Trophoblast cell (in vitro differentiated cells and primary cell): ENCODE measurements at regions not wholly inside any gene's neighbourhood (a gene's known extent, or its start where the extent isn't known, plus 50 kb on each side); places are given as distances from the start of the nearest gene placed in this dataset.

ENCODE experiments used
- DNase-seq, 2 donors: peaks; one replicate each; pipeline ENCODE4 v3.0.0-alpha.2; 2016
- H2AFZ ChIP-seq: 2 replicates; pipeline ENCODE4 v1.6.1; 2013; ENCODE audit warnings: low read length, moderate library complexity, mild to moderate bottlenecking; ENCODE audit not compliant: insufficient read depth, poor library complexity
- H2AK5ac ChIP-seq: 2 replicates; pipeline ENCODE4 v1.6.1; 2013; ENCODE audit warnings: mild to moderate bottlenecking, low read length
- H2BK120ac ChIP-seq: 2 replicates; pipeline ENCODE4 v1.6.1; 2013; ENCODE audit warnings: low read length, mild to moderate bottlenecking, moderate library complexity; ENCODE audit not compliant: insufficient read depth, poor library complexity
- H2BK12ac ChIP-seq: 2 replicates; pipeline ENCODE4 v1.6.1; 2013; ENCODE audit warnings: mild to moderate bottlenecking, low read length, moderate library complexity
- H2BK5ac ChIP-seq: 2 replicates; pipeline ENCODE4 v1.6.1; 2013; ENCODE audit warnings: low read length, low read depth, moderate library complexity, mild to moderate bottlenecking; ENCODE audit not compliant: poor library complexity
- H3K14ac ChIP-seq: 2 replicates; pipeline ENCODE4 v1.6.1; 2013; ENCODE audit warnings: mild to moderate bottlenecking, low read length
- H3K18ac ChIP-seq: 2 replicates; pipeline ENCODE4 v1.6.1; 2013; ENCODE audit warnings: mild to moderate bottlenecking, low read length
- H3K23ac ChIP-seq: 2 replicates; pipeline ENCODE4 v1.6.1; 2013; ENCODE audit warnings: low read length
- H3K27ac ChIP-seq: 2 replicates; pipeline ENCODE4 v1.5.1; 2013; ENCODE audit warnings: low read depth, mild to moderate bottlenecking, inconsistent platforms, low read length, moderate library complexity
- H3K27me3 ChIP-seq: 2 replicates; pipeline ENCODE4 v1.6.1; 2013; ENCODE audit warnings: inconsistent platforms, mild to moderate bottlenecking, low read length, moderate library complexity; ENCODE audit not compliant: insufficient read depth
- H3K36me3 ChIP-seq, 2 experiments: 1 replicate in 1 of 2; 2 replicates in 1 of 2; pipeline ENCODE4 v1.6.1; 2013; ENCODE audit warnings: low read length in 2 of 2, mild to moderate bottlenecking in 2 of 2, moderate library complexity in 1 of 2; ENCODE audit not compliant: insufficient read depth in 2 of 2, control insufficient read depth in 1 of 2
- H3K4ac ChIP-seq: 2 replicates; pipeline ENCODE4 v1.6.1; 2013; ENCODE audit warnings: low read depth, mild to moderate bottlenecking, low read length, moderate library complexity
- H3K4me1 ChIP-seq, 2 experiments: 1 replicate in 1 of 2; 2 replicates in 1 of 2; pipeline ENCODE4 v1.6.1; 2013; ENCODE audit warnings: low read length in 2 of 2, mild to moderate bottlenecking in 2 of 2, moderate library complexity in 1 of 2; ENCODE audit not compliant: insufficient read depth in 2 of 2, control insufficient read depth in 1 of 2
- H3K4me2 ChIP-seq: 2 replicates; pipeline ENCODE4 v1.6.1; 2013; ENCODE audit warnings: inconsistent platforms, mild to moderate bottlenecking, low read length, moderate library complexity
- H3K4me3 ChIP-seq: 2 replicates; pipeline ENCODE4 v1.5.1; 2013; ENCODE audit warnings: mild to moderate bottlenecking, low read depth, low read length, inconsistent platforms
- H3K79me1 ChIP-seq: one replicate; pipeline ENCODE4 v1.6.1; 2013; ENCODE audit warnings: low read length
- H3K79me2 ChIP-seq: 2 replicates; pipeline ENCODE4 v1.6.1; 2013; ENCODE audit warnings: low read length, mild to moderate bottlenecking; ENCODE audit not compliant: control insufficient read depth, insufficient read depth, poor library complexity
- H3K9ac ChIP-seq: 2 replicates; pipeline ENCODE4 v1.6.1; 2013; ENCODE audit warnings: mild to moderate bottlenecking, low read length
- H3K9me3 ChIP-seq: 2 replicates; pipeline ENCODE4 v1.6.1; 2013; ENCODE audit warnings: low read depth, mild to moderate bottlenecking, control low read depth, inconsistent platforms, low read length; ENCODE audit not compliant: insufficient read depth
- H4K12ac ChIP-seq: 2 replicates; pipeline ENCODE4 v1.6.1; 2013; ENCODE audit warnings: low read depth, mild to moderate bottlenecking, low read length, moderate library complexity
- H4K8ac ChIP-seq: 2 replicates; pipeline ENCODE4 v1.6.1; 2013; ENCODE audit warnings: low read depth, mild to moderate bottlenecking, low read length, moderate library complexity
- H4K91ac ChIP-seq: one replicate; pipeline ENCODE4 v1.6.1; 2013; ENCODE audit warnings: low read depth, mild to moderate bottlenecking, low read length, moderate library complexity
- WGBS: extraction: QIAGEN DNeasy Blood & Tissue Kit; methylation state at CpG from one replicate; pipeline ENCODE4 v1.1.7; 2013; ENCODE audit warnings: missing lambda C conversion rate; ENCODE audit not compliant: insufficient read length, insufficient coverage; ENCODE audit errors: extremely low coverage; 5-methylcytosine and 5-hydroxymethylcytosine counted together

- Histone ChIP-seq H2BK5ac (no peak overlapping the region), H3K79me2 (no peaks in the 10 kb centered on the region), H3K9me3 (peaks cover 2% of the 10 kb centered on the region), H2BK12ac (no peak overlapping the region), H3K27ac (no peak overlapping the region), H3K36me3 (no peaks in the 10 kb centered on the region), H3K4me1 (peaks cover 5 to 11% of the 10 kb centered on the region in 2 experiments), H4K8ac (no peak overlapping the region), H3K4me3 (no peak overlapping the region), H2AFZ (no peak overlapping the region), H2BK120ac (no peak overlapping the region), H3K9ac (no peak overlapping the region), H3K27me3 (no peaks in the 10 kb centered on the region), H4K91ac (no peak overlapping the region), H3K14ac (no peak overlapping the region), H3K4me2 (no peak overlapping the region), H3K79me1 (peaks cover 1% of the 10 kb centered on the region), H4K12ac (no peak overlapping the region), H3K23ac (no peak overlapping the region), H3K18ac (no peak overlapping the region), H2AK5ac (no peak overlapping the region), H3K4ac (no peak overlapping the region)
- WGBS = no CpG with 5 or more reads among the region's 4 CpGs
- no peak for DNase-seq
Observed at GRCh38 chr10:128610113-128610512, 483.9 kb upstream of the MKI67 start.

GRCh38 chr10:128612195-128612594 lies 486.0 kb upstream of the MKI67 start:
- peaks cover 5 to 11% of the 10 kb centered on the region in 2 experiments for H3K4me1 ChIP-seq
- H3K9ac ChIP-seq = no peak overlapping the region
- DNase-seq = no peak
- peak overlapping the region; percentile 60 for H4K91ac ChIP-seq
- H3K27me3 ChIP-seq = no peaks in the 10 kb centered on the region
- no peak overlapping the region for H2AK5ac ChIP-seq
- WGBS = no CpG with 5 or more reads among the region's 7 CpGs
- H3K79me1 ChIP-seq = peaks cover 2% of the 10 kb centered on the region
- no peak overlapping the region for H4K8ac ChIP-seq
- H3K4me2 ChIP-seq = no peak overlapping the region
- no peak overlapping the region for H2BK5ac ChIP-seq
- H3K14ac ChIP-seq = no peak overlapping the region
- no peak overlapping the region for H2BK120ac ChIP-seq
- H2BK12ac ChIP-seq = no peak overlapping the region
- H3K4me3 ChIP-seq = no peak overlapping the region
- H3K79me2 ChIP-seq = no peaks in the 10 kb centered on the region
- no peak overlapping the region for H3K4ac ChIP-seq
- H3K27ac ChIP-seq = no peak overlapping the region
- no peaks in the 10 kb centered on the region for H3K36me3 ChIP-seq
- H3K18ac ChIP-seq = no peak overlapping the region
- H3K9me3 ChIP-seq = peaks cover 1% of the 10 kb centered on the region
- no peak overlapping the region for H3K23ac ChIP-seq
- no peak overlapping the region for H4K12ac ChIP-seq
- no peak overlapping the region for H2AFZ ChIP-seq

- Histone ChIP-seq H2BK5ac (peak overlapping the region; percentile 5), H3K36me3 (no peaks in the 10 kb centered on the region), H3K79me1 (peaks cover 2% of the 10 kb centered on the region), H2AK5ac (no peak overlapping the region), H4K12ac (no peak overlapping the region), H3K27me3 (no peaks in the 10 kb centered on the region), H3K4ac (no peak overlapping the region), H3K9ac (no peak overlapping the region), H3K9me3 (no peaks in the 10 kb centered on the region), H3K4me1 (peaks cover 5 to 11% of the 10 kb centered on the region in 2 experiments), H3K23ac (no peak overlapping the region), H3K14ac (no peak overlapping the region), H4K91ac (peak overlapping the region; percentile 60), H3K4me3 (no peak overlapping the region), H3K4me2 (no peak overlapping the region), H3K79me2 (no peaks in the 10 kb centered on the region), H2AFZ (no peak overlapping the region), H4K8ac (no peak overlapping the region), H3K18ac (no peak overlapping the region), H2BK120ac (peak overlapping the region; percentile 4), H3K27ac (no peak overlapping the region), H2BK12ac (peak overlapping the region; percentile 21)
- WGBS = no CpG with 5 or more reads among the region's 9 CpGs
- DNase-seq = no peak
Observed at GRCh38 chr10:128612631-128613030, 486.4 kb upstream of the MKI67 start.

GRCh38 chr10:128614016-128614605 lies 487.9 kb upstream of the MKI67 start:
- H2BK120ac ChIP-seq = no peak overlapping the region
- H3K36me3 ChIP-seq = no peaks in the 10 kb centered on the region
- H3K18ac ChIP-seq = no peak overlapping the region
- DNase-seq = no peak
- peaks cover 5 to 11% of the 10 kb centered on the region in 2 experiments for H3K4me1 ChIP-seq
- H3K4me3 ChIP-seq = no peak overlapping the region
- H3K27ac ChIP-seq = no peak overlapping the region
- H3K9me3 ChIP-seq = no peaks in the 10 kb centered on the region
- H4K91ac ChIP-seq = peak overlapping the region; percentile 62
- no peak overlapping the region for H3K4me2 ChIP-seq
- no peaks in the 10 kb centered on the region for H3K27me3 ChIP-seq
- H3K79me2 ChIP-seq = no peaks in the 10 kb centered on the region
- no peak overlapping the region for H3K9ac ChIP-seq
- WGBS = no CpG with 5 or more reads among the region's 11 CpGs
- no peak overlapping the region for H4K8ac ChIP-seq
- H2BK5ac ChIP-seq = no peak overlapping the region
- H2BK12ac ChIP-seq = no peak overlapping the region
- no peak overlapping the region for H3K23ac ChIP-seq
- no peak overlapping the region for H3K4ac ChIP-seq
- no peak overlapping the region for H2AK5ac ChIP-seq
- no peak overlapping the region for H3K14ac ChIP-seq
- peaks cover 2% of the 10 kb centered on the region for H3K79me1 ChIP-seq
- H2AFZ ChIP-seq = no peak overlapping the region
- no peak overlapping the region for H4K12ac ChIP-seq
